Mesothelial cell of epicardium (in vitro differentiated cells): ENCODE measurements at regions not wholly inside any gene's neighbourhood (a gene's known extent, or its start where the extent isn't known, plus 50 kb on each side); places are given as distances from the start of the nearest gene placed in this dataset.
"Not testable (repeated sequence)": the region's sequence is repeated elsewhere in the genome, so short reads cannot be mapped to it uniquely, and the experiment has no call there.

Experiments used
- DNase-seq, 2 experiments: peaks; one replicate each; pipeline ENCODE4 v3.0.0; 2021; ENCODE audit warnings: low spot score in 2 of 2; ENCODE audit not compliant: unreplicated experiment in 2 of 2
- H3K27ac Mint-ChIP-seq: 2 replicates; pipeline ENCODE4 v1.8.0; 2021; ENCODE audit warnings: mixed read lengths
- H3K27me3 Mint-ChIP-seq: 2 replicates; pipeline ENCODE4 v1.8.0; 2021; ENCODE audit warnings: low read depth, mixed read lengths
- H3K36me3 Mint-ChIP-seq: 2 replicates; pipeline ENCODE4 v1.8.0; 2021; ENCODE audit warnings: mixed read lengths
- H3K4me1 Mint-ChIP-seq: 2 replicates; pipeline ENCODE4 v1.8.0; 2021; ENCODE audit warnings: mixed read lengths
- H3K4me3 Mint-ChIP-seq: 2 replicates; pipeline ENCODE4 v1.8.0; 2021; ENCODE audit warnings: mild to moderate bottlenecking, moderate library complexity, mixed read lengths
- H3K9me3 Mint-ChIP-seq: 2 replicates; pipeline ENCODE4 v1.8.0; 2021; ENCODE audit warnings: mixed read lengths
- TF ChIP-seq, protein P1 (sequence below): fragments of 200-600 bp; sonication (generic); IDR thresholded peaks from one replicate; pipeline ENCODE4 v1.5.0; 2021; ENCODE audit warnings: antibody characterized with exemption; ENCODE audit not compliant: unreplicated experiment

DNA sequence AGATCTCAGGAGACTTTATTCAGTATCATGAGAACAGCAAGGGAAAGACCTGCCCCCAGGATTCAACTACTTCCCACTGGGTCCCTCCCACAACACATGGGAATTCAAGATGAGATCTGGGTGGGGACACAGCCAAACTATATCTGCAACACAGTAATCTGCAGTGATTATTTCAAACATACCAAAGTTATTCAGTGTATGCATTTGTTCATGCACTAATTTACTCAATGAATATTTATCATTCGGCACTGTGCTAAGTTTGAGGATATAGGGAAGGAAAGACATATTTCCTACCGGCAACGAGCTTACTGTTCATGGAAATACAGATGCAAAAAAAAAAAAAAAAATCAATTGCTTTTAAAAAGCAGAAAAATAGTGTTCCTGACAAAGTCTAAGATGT lies 91.6 kb upstream of the IMMP2L start:
- no peak overlapping the region for H3K27ac Mint-ChIP-seq
- TF ChIP-seq, protein P1, sequence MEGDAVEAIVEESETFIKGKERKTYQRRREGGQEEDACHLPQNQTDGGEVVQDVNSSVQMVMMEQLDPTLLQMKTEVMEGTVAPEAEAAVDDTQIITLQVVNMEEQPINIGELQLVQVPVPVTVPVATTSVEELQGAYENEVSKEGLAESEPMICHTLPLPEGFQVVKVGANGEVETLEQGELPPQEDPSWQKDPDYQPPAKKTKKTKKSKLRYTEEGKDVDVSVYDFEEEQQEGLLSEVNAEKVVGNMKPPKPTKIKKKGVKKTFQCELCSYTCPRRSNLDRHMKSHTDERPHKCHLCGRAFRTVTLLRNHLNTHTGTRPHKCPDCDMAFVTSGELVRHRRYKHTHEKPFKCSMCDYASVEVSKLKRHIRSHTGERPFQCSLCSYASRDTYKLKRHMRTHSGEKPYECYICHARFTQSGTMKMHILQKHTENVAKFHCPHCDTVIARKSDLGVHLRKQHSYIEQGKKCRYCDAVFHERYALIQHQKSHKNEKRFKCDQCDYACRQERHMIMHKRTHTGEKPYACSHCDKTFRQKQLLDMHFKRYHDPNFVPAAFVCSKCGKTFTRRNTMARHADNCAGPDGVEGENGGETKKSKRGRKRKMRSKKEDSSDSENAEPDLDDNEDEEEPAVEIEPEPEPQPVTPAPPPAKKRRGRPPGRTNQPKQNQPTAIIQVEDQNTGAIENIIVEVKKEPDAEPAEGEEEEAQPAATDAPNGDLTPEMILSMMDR = no peak
- no peak for DNase-seq
- no peak overlapping the region for H3K4me3 Mint-ChIP-seq
- peaks cover 17% of the 10 kb centered on the region for H3K9me3 Mint-ChIP-seq
- H3K4me1 Mint-ChIP-seq = no peaks in the 10 kb centered on the region
- peaks cover 4% of the 10 kb centered on the region for H3K36me3 Mint-ChIP-seq
- H3K27me3 Mint-ChIP-seq = peaks cover 2% of the 10 kb centered on the region

DNA sequence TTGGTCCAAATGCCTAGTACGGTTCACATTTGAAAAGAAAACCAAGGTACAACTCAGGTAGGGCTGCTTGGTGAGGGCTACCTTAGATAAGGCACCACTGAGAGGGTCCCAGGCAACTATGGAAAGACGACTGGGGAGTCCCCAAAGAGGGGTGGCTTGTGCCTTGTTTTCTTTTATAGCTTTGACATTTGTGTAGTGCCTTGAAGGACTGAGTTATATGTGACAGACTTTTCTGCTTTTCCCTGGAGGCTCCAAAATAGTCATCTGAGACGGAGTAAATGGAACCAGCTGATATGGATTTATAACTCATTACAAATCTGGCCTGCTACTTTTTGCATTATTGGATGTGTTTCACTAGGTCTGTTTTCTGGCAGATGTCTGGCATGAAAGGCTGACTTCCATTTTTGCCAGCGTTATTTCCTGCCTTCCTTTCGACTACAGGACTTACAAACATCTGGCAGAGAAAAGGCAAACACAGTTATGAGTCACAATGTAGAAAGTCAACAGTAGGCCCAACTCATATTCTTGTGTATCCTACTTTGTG lies 88.2 kb upstream of the IMMP2L start:
- Mint-ChIP-seq H3K36me3 (peaks cover 4% of the 10 kb centered on the region), H3K27ac (no peak overlapping the region), H3K9me3 (peaks cover 21% of the 10 kb centered on the region), H3K4me1 (no peaks in the 10 kb centered on the region), H3K4me3 (no peak overlapping the region), H3K27me3 (peaks cover 2% of the 10 kb centered on the region)
- TF ChIP-seq, protein P1 = no peak
- DNase-seq = no peak

DNA sequence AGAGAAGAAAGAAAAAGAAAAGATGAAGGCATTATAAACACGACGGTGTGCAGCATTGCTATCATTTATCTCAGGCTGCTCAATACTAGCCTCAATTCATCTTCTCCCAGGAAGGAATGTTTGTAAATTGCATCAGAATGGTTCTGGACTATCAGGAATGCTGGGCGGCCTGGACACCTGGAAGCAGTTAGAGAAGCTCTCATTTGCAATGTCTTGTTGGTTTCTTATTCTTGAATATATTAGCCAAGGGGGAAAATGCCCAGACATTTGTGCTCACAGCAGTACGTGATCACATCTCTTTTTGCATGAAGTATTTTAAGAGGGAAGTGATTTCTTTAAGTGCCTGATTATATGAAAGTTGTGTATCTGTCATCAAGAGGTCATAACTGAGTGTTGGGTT lies 85.6 kb upstream of the IMMP2L start:
- H3K9me3 Mint-ChIP-seq = peaks cover 19% of the 10 kb centered on the region
- no peak overlapping the region for H3K4me3 Mint-ChIP-seq
- H3K27me3 Mint-ChIP-seq = no peaks in the 10 kb centered on the region
- no peaks in the 10 kb centered on the region for H3K36me3 Mint-ChIP-seq
- TF ChIP-seq, protein P1 = no peak
- no peak overlapping the region for H3K27ac Mint-ChIP-seq
- no peak for DNase-seq
- no peaks in the 10 kb centered on the region for H3K4me1 Mint-ChIP-seq

DNA sequence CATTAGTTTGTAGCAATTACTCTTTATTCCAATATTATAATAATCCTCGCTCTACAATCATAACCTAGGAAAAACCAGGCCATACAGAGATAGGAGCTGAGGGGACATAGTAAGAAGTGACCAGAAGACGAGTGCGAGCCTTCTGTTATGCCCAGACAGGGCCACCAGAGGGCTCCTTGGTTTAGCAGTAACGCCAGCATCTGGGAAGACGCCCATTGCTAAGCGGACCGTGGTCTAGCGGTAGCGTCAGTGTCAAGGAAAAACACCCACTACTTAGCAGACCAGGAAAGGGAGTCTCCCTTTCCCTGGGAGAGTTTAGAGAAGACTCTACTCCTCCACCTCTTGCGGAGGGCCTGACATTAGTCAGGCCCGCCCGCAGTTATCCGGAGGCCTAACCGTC lies 82.3 kb upstream of the IMMP2L start:
- H3K27me3 Mint-ChIP-seq, H3K36me3 Mint-ChIP-seq, H3K27ac Mint-ChIP-seq, DNase-seq, H3K4me3 Mint-ChIP-seq, H3K4me1 Mint-ChIP-seq: not testable (repeated sequence)
- H3K9me3 Mint-ChIP-seq = peaks cover 20% of the 10 kb centered on the region

DNA sequence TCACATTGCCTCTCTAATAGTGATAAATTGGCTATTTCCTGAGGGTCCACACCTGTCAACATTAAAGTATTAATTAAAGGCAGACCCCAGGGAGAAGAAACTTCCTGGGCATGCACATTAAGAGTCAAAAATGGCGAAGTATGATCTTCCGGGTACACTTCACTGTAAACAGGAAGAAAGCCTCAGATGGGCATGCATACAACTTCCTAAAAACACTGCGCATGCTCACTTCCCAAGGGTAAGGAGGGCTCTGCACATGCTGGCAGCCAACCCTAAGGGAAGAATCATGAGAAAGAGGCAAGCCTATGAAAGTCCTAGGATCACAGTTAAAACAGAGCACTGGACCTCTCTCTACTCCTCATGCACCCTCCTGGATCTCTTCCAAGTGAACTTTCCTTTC lies 80.1 kb upstream of the IMMP2L start:
- Mint-ChIP-seq H3K9me3 (peaks cover 20% of the 10 kb centered on the region), H3K4me1 (peaks cover 7% of the 10 kb centered on the region), H3K27ac (no peak overlapping the region), H3K27me3 (no peaks in the 10 kb centered on the region), H3K36me3 (no peaks in the 10 kb centered on the region), H3K4me3 (no peak overlapping the region)
- TF ChIP-seq, protein P1 = no peak
- no peak for DNase-seq

DNA sequence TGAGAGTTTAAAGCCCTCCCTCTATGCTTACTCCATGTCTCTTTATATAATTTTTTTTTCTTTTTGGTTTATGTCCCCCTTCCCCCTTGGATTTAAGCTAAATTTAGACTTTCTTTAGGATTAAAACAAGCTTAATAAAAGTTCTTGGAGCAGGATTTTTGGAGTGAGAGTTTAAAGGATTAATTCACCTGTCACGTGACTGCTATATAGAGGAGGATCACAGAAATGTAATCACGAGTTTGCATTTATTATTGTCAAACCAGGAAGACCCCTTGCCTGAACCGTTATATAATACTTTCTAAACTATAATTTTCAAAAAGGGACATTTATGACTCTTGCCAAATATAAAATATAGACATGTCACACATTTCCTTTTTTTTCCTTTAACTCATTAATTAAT lies 78.1 kb upstream of the IMMP2L start:
- H3K27ac Mint-ChIP-seq = no peak overlapping the region

More for the DNA sequence above, 78.1 kb upstream of the IMMP2L start:
- H3K27me3 Mint-ChIP-seq = no peaks in the 10 kb centered on the region
- H3K4me1 Mint-ChIP-seq = peaks cover 8% of the 10 kb centered on the region
- H3K4me3 Mint-ChIP-seq = no peak overlapping the region
- DNase-seq = no peak
- TF ChIP-seq, protein P1 = no peak
- peaks cover 15% of the 10 kb centered on the region for H3K9me3 Mint-ChIP-seq
- H3K36me3 Mint-ChIP-seq = no peaks in the 10 kb centered on the region
